GM12878 (cell line): ENCODE measurements at regions not wholly inside any gene's neighbourhood (a gene's known extent, or its start where the extent isn't known, plus 50 kb on each side); places are given as distances from the start of the nearest gene placed in this dataset.

Experiments
- FOS ChIP-seq: IDR thresholded peaks from 3 replicates; pipeline ENCODE4 v1.6.1; 2011; ENCODE audit warnings: borderline replicate concordance; ENCODE audit not compliant: insufficient read length; ENCODE audit errors: extremely low read depth
- SPI1 ChIP-seq: IDR thresholded peaks from 2 replicates; pipeline ENCODE4 v1.6.1; 2011; ENCODE audit warnings: low read depth, mild to moderate bottlenecking, low read length, moderate library complexity, borderline replicate concordance; ENCODE audit not compliant: insufficient read depth

DNA sequence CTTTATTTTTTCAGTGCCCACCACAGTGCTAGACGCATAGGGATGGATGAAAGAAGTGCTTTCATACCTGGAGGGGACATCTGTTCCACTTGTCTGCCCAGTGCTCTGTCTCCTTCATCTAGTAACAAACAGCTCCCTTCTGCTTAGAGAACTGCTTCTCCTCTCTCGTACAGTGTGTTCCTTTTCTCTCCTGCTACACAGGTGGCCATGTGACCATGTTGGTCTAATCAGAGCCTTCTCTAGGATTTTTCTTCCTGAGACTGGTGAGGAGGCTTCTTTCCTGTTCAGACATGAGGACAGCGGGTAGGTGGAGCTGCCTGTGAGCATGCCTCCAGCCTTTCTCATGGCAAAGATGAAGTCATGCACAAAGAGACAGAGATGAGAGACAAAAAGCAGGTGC, 182.7 kb downstream of the TMEM132E start:
- TF ChIP-seq FOS (no peak), SPI1 (no peak)
